Fibroblast of skin of scalp (primary cell): ENCODE measurements at regions not wholly inside any gene's neighbourhood (a gene's known extent, or its start where the extent isn't known, plus 50 kb on each side); places are given as distances from the start of the nearest gene placed in this dataset.
"Not testable (repeated sequence)": the region's sequence is repeated elsewhere in the genome, so short reads cannot be mapped to it uniquely, and the experiment has no call there.

Experiments
- DNase-seq: peaks from one replicate; pipeline ENCODE4 v3.0.0-alpha.2; 2013

GRCh38 chr2:176997074-176997791, 215.4 kb upstream of the HNRNPA3 start:
- DNase-seq: peak; percentile 93

GRCh38 chr2:176997792-176998169, 214.8 kb upstream of the HNRNPA3 start:
- no peak for DNase-seq

GRCh38 chr2:176999301-176999700, 213.3 kb upstream of the HNRNPA3 start:
- peak; percentile 82 for DNase-seq

GRCh38 chr2:177000061-177000714, 212.4 kb upstream of the HNRNPA3 start:
- DNase-seq: no peak

- DNase-seq: no peak
Observed at GRCh38 chr2:177000715-177001072, 211.9 kb upstream of the HNRNPA3 start.

GRCh38 chr2:177001334-177001733, 211.3 kb upstream of the HNRNPA3 start:
- no peak for DNase-seq

- DNase-seq: no peak
Observed at GRCh38 chr2:177002983-177003382, 209.6 kb upstream of the HNRNPA3 start.

- not testable (repeated sequence) for DNase-seq
Observed at GRCh38 chr2:177007726-177008125, 204.9 kb upstream of the HNRNPA3 start.

GRCh38 chr2:177008662-177009061, 203.9 kb upstream of the HNRNPA3 start:
- not testable (repeated sequence) for DNase-seq

GRCh38 chr2:177010146-177010545, 202.4 kb upstream of the HNRNPA3 start:
- no peak for DNase-seq

GRCh38 chr2:177010861-177011260, 201.7 kb upstream of the HNRNPA3 start:
- DNase-seq: no peak

- DNase-seq: no peak
Observed at GRCh38 chr2:177014946-177015345, 197.6 kb upstream of the HNRNPA3 start.

GRCh38 chr2:177015356-177015923, 197.2 kb upstream of the HNRNPA3 start:
- DNase-seq: no peak

GRCh38 chr2:177020524-177021119, 192.0 kb upstream of the HNRNPA3 start:
- no peak for DNase-seq

- DNase-seq: no peak
Observed at GRCh38 chr2:177021706-177022343, 190.8 kb upstream of the HNRNPA3 start.

- no peak for DNase-seq
Observed at GRCh38 chr2:177024765-177025164, 187.8 kb upstream of the HNRNPA3 start.

- no peak for DNase-seq
Observed at GRCh38 chr2:177026253-177026652, 186.3 kb upstream of the HNRNPA3 start.

- no peak for DNase-seq
Observed at GRCh38 chr2:177026956-177027355, 185.6 kb upstream of the HNRNPA3 start.

GRCh38 chr2:177028296-177028695, 184.3 kb upstream of the HNRNPA3 start:
- DNase-seq: no peak

- DNase-seq: no peak
Observed at GRCh38 chr2:177029075-177029474, 183.5 kb upstream of the HNRNPA3 start.

GRCh38 chr2:177029501-177029900, 183.1 kb upstream of the HNRNPA3 start:
- DNase-seq: no peak

GRCh38 chr2:177029901-177030300, 182.7 kb upstream of the HNRNPA3 start:
- no peak for DNase-seq

- no peak for DNase-seq
Observed at GRCh38 chr2:177030451-177031105, 182.0 kb upstream of the HNRNPA3 start.
